NB4 (cell line): ENCODE measurements at regions not wholly inside any gene's neighbourhood (a gene's known extent, or its start where the extent isn't known, plus 50 kb on each side); places are given as distances from the start of the nearest gene placed in this dataset.

ENCODE experiments used
- DNase-seq: peaks from one replicate; pipeline ENCODE4 v3.0.0; 2010; ENCODE audit warnings: low read depth
- H3K4me3 ChIP-seq: one replicate; pipeline ENCODE4 v1.5.1; 2011; ENCODE audit warnings: mild to moderate bottlenecking, low read depth, low read length, moderate library complexity
- MYC ChIP-seq: IDR thresholded peaks from 2 replicates; pipeline ENCODE4 v1.6.1; 2011; ENCODE audit warnings: low read depth, low read length
- POLR2A ChIP-seq: IDR thresholded peaks from 2 replicates; pipeline ENCODE4 v1.6.1; 2011; ENCODE audit warnings: mild to moderate bottlenecking; ENCODE audit not compliant: insufficient read length; ENCODE audit errors: extremely low read depth
- TF ChIP-seq, protein P1 (sequence below): IDR thresholded peaks from 2 replicates; pipeline ENCODE4 v1.6.1; 2011; ENCODE audit warnings: low read depth, low read length
- TF ChIP-seq, protein P2 (sequence below): IDR thresholded peaks from one replicate; pipeline ENCODE4 v1.5.1; 2012; ENCODE audit warnings: low read depth, low read length

DNA sequence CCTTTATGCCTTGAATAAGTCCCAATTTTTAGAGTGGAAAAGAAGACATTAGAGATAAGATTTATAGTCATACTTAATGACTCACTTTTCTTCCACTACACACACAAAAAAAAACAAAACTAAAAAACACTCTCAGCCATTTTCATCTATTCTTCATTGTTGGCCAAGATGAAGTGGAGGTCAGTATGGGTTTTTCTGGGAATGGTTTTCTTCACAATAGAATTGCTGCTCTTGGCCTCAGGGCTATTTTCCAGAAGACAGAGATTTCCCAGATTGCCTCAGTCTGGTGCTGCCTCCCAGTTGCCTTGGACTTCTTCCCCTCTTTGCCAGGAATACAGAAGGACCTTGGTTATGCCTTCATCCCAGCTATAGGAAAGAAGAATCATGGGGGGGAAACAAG lies 463.7 kb downstream of the TMEM232 start:
- no peak overlapping the region for H3K4me3 ChIP-seq
- no peak for TF ChIP-seq POLR2A
- TF ChIP-seq MYC = no peak
- TF ChIP-seq, protein P1, sequence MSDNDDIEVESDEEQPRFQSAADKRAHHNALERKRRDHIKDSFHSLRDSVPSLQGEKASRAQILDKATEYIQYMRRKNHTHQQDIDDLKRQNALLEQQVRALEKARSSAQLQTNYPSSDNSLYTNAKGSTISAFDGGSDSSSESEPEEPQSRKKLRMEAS = no peak
- TF ChIP-seq, protein P2, sequence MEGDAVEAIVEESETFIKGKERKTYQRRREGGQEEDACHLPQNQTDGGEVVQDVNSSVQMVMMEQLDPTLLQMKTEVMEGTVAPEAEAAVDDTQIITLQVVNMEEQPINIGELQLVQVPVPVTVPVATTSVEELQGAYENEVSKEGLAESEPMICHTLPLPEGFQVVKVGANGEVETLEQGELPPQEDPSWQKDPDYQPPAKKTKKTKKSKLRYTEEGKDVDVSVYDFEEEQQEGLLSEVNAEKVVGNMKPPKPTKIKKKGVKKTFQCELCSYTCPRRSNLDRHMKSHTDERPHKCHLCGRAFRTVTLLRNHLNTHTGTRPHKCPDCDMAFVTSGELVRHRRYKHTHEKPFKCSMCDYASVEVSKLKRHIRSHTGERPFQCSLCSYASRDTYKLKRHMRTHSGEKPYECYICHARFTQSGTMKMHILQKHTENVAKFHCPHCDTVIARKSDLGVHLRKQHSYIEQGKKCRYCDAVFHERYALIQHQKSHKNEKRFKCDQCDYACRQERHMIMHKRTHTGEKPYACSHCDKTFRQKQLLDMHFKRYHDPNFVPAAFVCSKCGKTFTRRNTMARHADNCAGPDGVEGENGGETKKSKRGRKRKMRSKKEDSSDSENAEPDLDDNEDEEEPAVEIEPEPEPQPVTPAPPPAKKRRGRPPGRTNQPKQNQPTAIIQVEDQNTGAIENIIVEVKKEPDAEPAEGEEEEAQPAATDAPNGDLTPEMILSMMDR = no peak
- DNase-seq = no peak

DNA sequence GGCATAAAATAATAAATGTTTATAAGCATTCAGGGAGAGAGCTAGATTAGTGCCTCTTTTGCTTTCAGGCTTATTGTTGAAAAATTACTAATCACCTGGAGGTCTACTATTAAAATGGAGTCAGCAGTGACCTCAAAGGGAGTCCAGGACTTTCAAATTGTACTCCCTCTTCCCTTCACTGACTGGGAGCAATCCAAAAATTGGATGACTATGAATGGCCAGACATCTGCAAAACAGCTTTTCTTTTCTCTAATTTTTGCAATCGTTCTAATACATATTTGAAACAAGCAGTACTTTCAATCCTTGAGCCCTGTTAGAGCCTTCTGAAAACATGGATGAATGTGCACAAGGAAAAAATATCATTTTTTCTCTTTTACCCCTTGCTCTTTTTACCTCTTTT lies 461.8 kb downstream of the TMEM232 start:
- TF ChIP-seq, protein P2 = no peak
- TF ChIP-seq, protein P1 = no peak
- TF ChIP-seq MYC (no peak), POLR2A (no peak)
- DNase-seq = no peak
- no peak overlapping the region for H3K4me3 ChIP-seq

DNA sequence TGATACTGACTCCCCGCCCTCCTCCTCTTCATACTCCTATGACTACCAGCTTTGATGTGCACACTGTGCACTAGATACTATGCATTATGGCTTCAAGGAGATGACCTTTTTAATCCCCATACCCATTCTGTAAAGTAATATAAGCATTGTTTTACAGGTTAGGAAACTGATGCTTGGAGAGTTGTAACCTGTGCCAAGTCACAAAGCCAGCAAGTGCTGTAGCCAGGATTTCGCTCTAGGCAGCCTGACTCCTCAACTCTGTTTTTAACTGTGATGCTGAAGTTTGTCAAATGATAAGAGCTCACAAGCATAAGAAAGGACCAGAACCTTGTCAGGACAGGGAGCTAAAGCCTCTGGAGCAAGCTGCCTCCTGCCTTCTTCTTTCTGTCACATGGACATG lies 461.3 kb downstream of the TMEM232 start:
- TF ChIP-seq MYC (no peak), POLR2A (no peak)
- TF ChIP-seq, protein P2 = no peak
- TF ChIP-seq, protein P1 = no peak
- no peak overlapping the region for H3K4me3 ChIP-seq
- no peak for DNase-seq

DNA sequence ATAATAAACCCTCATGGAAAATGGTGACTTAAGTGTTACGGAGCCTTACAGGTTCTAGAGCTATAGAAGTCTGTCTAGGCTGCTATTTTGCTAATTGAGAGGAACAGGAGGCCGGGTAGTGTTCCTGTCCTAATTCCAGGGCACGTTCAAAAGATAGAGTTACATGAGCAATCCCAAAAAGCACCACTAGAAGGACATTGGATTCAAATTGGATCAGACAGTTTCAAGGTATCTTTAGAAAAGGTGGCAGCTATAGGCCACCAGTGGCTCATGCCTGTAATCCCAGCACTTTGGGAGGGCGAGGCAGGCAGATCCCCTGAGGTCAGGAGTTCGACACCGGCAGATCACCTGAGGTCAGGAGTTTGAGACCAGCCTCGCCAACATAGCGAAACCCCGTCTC lies 458.8 kb downstream of the TMEM232 start:
- no peak overlapping the region for H3K4me3 ChIP-seq
- DNase-seq = no peak
- no peak for TF ChIP-seq POLR2A
- TF ChIP-seq, protein P1 = no peak
- TF ChIP-seq, protein P2 = no peak
- no peak for TF ChIP-seq MYC

DNA sequence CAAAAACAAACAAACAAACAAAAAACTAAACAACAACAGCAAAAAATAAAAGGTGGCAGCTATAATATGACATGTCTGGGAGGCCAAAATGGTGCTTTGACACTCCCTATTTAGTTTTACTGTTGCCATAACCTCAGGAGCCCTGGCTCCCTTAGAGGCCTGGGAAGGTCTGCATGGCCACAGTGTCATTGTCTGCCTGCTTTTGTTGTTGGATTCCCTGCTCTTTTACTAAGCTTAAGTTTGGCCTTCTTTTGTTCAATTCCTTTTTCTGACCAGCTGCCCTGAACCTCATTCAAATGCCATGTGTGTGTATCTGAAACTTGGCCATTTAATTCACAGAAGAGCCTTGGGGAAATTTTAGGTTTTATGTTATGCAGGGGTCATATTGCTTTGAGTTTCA lies 458.2 kb downstream of the TMEM232 start:
- DNase-seq = no peak
- H3K4me3 ChIP-seq = no peak overlapping the region
- TF ChIP-seq POLR2A = no peak
- TF ChIP-seq, protein P2 = no peak
- no peak for TF ChIP-seq MYC
- TF ChIP-seq, protein P1 = no peak

DNA sequence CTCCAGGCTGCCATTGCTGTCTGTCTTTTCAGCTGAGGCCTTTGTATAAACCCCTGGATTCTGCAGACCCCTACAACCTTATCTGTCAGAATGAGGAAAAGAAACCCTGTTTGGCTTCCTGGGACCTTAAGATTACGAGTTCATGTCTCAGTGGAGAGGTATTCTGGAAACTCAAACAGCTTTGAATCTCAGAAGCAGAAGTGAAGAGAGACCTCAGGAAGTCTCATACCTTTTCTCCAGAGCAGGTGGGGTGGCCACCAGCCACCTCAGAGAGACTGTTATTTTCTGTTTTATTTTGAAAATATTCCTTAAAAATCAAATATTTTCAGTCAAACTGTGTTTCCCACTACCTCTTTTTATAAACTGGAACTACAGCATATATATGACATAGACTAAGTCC lies 457.5 kb downstream of the TMEM232 start:
- H3K4me3 ChIP-seq = no peak overlapping the region
- TF ChIP-seq POLR2A = no peak
- TF ChIP-seq, protein P1 = no peak
- TF ChIP-seq MYC = no peak
- TF ChIP-seq, protein P2 = no peak
- DNase-seq = no peak
